Activated B cell treated with CpG ODN at 0.5 μM for 24 hours (primary cell): ENCODE measurements at regions not wholly inside any gene's neighbourhood (a gene's known extent, or its start where the extent isn't known, plus 50 kb on each side); places are given as distances from the start of the nearest gene placed in this dataset.

Source experiments
- ATAC-seq: fragments of 200-7000 bp; cut with Tn5 transposase; one replicate; pipeline ENCODE4 v1.10.0; 2021; ENCODE audit warnings: low read depth, mild to moderate bottlenecking, moderate library complexity
- CTCF ChIA-PET: fragments of 350-600 bp; sonication (Branson Sonifier 250); formaldehyde crosslinking; loops from one replicate; lab custom pipeline; 2021; ENCODE audit warnings: antibody characterized with exemption; lab: Charles Lee
- POLR2A ChIA-PET: fragments of 350-600 bp; sonication (Branson Sonifier 250); formaldehyde crosslinking; loops from one replicate; lab custom pipeline; 2021; ENCODE audit warnings: antibody characterized with exemption; lab: Charles Lee
- DNase-seq: peaks from one replicate; pipeline ENCODE4 v3.0.0; 2022
- H3K27ac Mint-ChIP-seq: one replicate; pipeline ENCODE4 v1.8.0; 2020; ENCODE audit warnings: mixed read lengths
- H3K27me3 Mint-ChIP-seq: one replicate; pipeline ENCODE4 v1.8.0; 2021; ENCODE audit warnings: mixed read lengths
- H3K36me3 Mint-ChIP-seq: one replicate; pipeline ENCODE4 v1.8.0; 2021; ENCODE audit warnings: low read depth, mixed read lengths
- H3K4me1 Mint-ChIP-seq: one replicate; pipeline ENCODE4 v1.8.0; 2021; ENCODE audit warnings: mixed read lengths
- H3K4me3 Mint-ChIP-seq: one replicate; pipeline ENCODE4 v1.8.0; 2020; ENCODE audit warnings: mild to moderate bottlenecking, mixed read lengths
- H3K9me3 Mint-ChIP-seq: one replicate; pipeline ENCODE4 v1.8.0; 2020; ENCODE audit warnings: mixed read lengths
- intact Hi-C: fragments of 100-400 bp; cut with micrococcal nuclease; formaldehyde crosslinking; loops from one replicate; pipeline ENCODE4 v1.15.1; 2024
- TF ChIP-seq, protein P1 (sequence below): fragments of 200-600 bp; IDR thresholded peaks from one replicate; pipeline ENCODE4 v1.8.0; 2022; ENCODE audit warnings: antibody characterized with exemption, mild to moderate bottlenecking

DNA sequence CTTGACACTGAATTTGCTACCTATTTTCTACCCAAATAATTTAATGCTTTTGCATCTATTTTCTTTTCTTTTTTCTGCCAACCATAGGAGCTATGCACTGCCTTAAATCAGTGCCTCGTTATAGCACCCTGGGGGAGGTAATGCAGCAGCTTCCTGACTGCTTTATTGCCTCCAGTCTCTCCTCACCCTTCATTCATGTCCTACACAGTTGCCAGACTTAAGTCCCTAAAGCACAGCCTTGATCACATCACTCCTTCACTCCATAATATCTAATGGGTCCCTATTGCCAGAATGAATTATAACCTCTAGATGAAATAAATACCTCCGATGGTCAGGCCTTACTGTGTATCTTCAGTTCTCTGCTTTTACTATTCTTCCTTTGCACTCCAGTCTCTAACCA lies 211.2 kb upstream of the GLRA1 start:
- Mint-ChIP-seq H3K9me3 (no peaks in the 10 kb centered on the region), H3K27me3 (peaks cover 6% of the 10 kb centered on the region), H3K36me3 (no peaks in the 10 kb centered on the region), H3K27ac (no peak overlapping the region), H3K4me1 (no peaks in the 10 kb centered on the region), H3K4me3 (no peak overlapping the region)
- TF ChIP-seq, protein P1, sequence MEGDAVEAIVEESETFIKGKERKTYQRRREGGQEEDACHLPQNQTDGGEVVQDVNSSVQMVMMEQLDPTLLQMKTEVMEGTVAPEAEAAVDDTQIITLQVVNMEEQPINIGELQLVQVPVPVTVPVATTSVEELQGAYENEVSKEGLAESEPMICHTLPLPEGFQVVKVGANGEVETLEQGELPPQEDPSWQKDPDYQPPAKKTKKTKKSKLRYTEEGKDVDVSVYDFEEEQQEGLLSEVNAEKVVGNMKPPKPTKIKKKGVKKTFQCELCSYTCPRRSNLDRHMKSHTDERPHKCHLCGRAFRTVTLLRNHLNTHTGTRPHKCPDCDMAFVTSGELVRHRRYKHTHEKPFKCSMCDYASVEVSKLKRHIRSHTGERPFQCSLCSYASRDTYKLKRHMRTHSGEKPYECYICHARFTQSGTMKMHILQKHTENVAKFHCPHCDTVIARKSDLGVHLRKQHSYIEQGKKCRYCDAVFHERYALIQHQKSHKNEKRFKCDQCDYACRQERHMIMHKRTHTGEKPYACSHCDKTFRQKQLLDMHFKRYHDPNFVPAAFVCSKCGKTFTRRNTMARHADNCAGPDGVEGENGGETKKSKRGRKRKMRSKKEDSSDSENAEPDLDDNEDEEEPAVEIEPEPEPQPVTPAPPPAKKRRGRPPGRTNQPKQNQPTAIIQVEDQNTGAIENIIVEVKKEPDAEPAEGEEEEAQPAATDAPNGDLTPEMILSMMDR, result no peak
- intact Hi-C loops, result no loop called here
- ATAC-seq (no peak), DNase-seq (no peak)
- ChIA-PET POLR2A (no interaction called here), CTCF (no interaction called here)

GRCh38 chr5:152125661-152126205 lies 201.1 kb upstream of the GLRA1 start:
- Mint-ChIP-seq H3K27ac (no peak overlapping the region), H3K27me3 (peaks cover 6% of the 10 kb centered on the region), H3K9me3 (no peaks in the 10 kb centered on the region), H3K36me3 (no peaks in the 10 kb centered on the region), H3K4me3 (no peak overlapping the region), H3K4me1 (no peaks in the 10 kb centered on the region)
- intact Hi-C loops, result no loop called here
- DNase-seq (no peak), ATAC-seq (no peak)
- ChIA-PET CTCF (interaction anchor here (2.6 kb wide), 1 partner anchor 17 kb away, joined by 6 read pairs; no protein-coding TSS in a partner anchor), POLR2A (no interaction called here)
- TF ChIP-seq, protein P1, result no peak

DNA sequence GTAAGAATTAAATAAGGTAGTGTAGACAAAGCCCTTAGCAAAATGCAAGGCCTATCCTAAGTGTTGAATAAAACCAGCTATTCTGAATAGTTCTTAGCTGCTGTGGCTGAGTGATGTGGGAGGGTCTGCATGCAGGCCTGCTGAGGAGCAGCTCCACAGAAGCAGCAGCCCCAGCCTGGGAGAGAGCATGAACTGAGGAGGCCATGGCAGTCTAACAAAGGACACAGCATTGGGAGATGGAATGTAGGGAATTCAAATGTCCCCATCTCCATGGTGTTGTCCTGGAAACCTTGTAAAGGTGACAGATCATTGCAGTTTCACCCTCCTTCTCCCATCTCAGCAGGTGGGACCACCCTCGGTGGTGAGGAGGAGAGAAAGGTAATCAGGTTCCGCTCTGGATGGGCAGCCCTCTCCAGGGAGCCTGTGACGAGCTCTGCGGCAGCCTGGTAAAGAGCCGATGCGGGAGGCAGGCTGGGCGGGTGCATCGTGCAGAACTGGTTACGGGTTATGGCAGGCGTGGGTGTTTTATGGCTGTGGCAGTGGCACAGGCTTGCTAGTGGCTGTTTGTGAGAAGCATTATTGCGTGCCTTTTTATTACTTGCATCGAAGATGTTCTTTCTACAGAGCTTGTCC lies 199.9 kb upstream of the GLRA1 start:
- TF ChIP-seq, protein P1, result no peak
- H3K36me3 Mint-ChIP-seq, result no peaks in the 10 kb centered on the region
- peaks cover 7% of the 10 kb centered on the region for H3K27me3 Mint-ChIP-seq
- intact Hi-C loops, result no loop called here
- H3K4me1 Mint-ChIP-seq, result no peaks in the 10 kb centered on the region
- H3K4me3 Mint-ChIP-seq, result no peak overlapping the region
- no peak overlapping the region for H3K27ac Mint-ChIP-seq
- no peak for ATAC-seq
- H3K9me3 Mint-ChIP-seq, result no peaks in the 10 kb centered on the region
- POLR2A ChIA-PET, result no interaction called here
- CTCF ChIA-PET, result interaction anchor here (2.5 to 2.6 kb wide), 2 partner anchors 18 kb away, joined by 6 to 10 read pairs; no protein-coding TSS in a partner anchor
- no peak for DNase-seq

- Mint-ChIP-seq H3K4me3 (no peak overlapping the region), H3K36me3 (no peaks in the 10 kb centered on the region), H3K27me3 (peaks cover 2% of the 10 kb centered on the region), H3K9me3 (peaks cover 3% of the 10 kb centered on the region), H3K4me1 (no peaks in the 10 kb centered on the region), H3K27ac (no peak overlapping the region)
- ATAC-seq, result no peak
- TF ChIP-seq, protein P1, result no peak
- CTCF ChIA-PET, result no interaction called here
- intact Hi-C loops, result no loop called here
- POLR2A ChIA-PET, result no interaction called here
- no peak for DNase-seq
Observed at GRCh38 chr5:152118676-152119470, 194.2 kb upstream of the GLRA1 start.

GRCh38 chr5:152116934-152117333 lies 192.3 kb upstream of the GLRA1 start:
- peaks cover 3% of the 10 kb centered on the region for H3K9me3 Mint-ChIP-seq
- DNase-seq (no peak), ATAC-seq (no peak)
- ChIA-PET CTCF (no interaction called here), POLR2A (no interaction called here)
- intact Hi-C loops, result no loop called here
- no peaks in the 10 kb centered on the region for H3K4me1 Mint-ChIP-seq
- no peaks in the 10 kb centered on the region for H3K36me3 Mint-ChIP-seq
- H3K4me3 Mint-ChIP-seq, result no peak overlapping the region
- TF ChIP-seq, protein P1, result no peak
- no peak overlapping the region for H3K27ac Mint-ChIP-seq
- peaks cover 3% of the 10 kb centered on the region for H3K27me3 Mint-ChIP-seq
